GM12874 (cell line): ENCODE measurements at regions not wholly inside any gene's neighbourhood (a gene's known extent, or its start where the extent isn't known, plus 50 kb on each side); places are given as distances from the start of the nearest gene placed in this dataset.

ENCODE experiments used
- TF ChIP-seq, protein P1 (sequence below): IDR thresholded peaks from 2 replicates; pipeline ENCODE4 v1.5.1; 2011; ENCODE audit warnings: low read depth, mild to moderate bottlenecking, control low read depth, low read length, moderate library complexity; ENCODE audit not compliant: insufficient read depth

DNA sequence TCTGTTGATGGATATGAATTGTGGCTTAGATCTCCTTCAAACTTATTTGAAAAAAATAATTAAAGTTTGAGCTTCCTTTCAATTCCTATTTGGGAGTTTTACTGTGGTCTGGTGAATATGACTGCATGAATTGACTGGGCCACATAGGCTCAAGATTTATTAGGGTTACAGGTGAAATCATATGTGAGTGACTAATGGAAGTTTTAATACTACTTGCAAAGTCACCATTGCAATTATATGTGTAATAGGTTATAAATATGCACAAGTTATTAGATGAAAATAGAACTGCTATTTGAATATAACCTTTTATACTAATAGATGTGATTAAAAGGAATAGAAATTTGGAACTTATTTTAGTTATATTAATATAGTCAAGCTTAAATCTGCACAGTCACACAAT is 712.1 kb upstream of the MMS22L start:
- TF ChIP-seq, protein P1, sequence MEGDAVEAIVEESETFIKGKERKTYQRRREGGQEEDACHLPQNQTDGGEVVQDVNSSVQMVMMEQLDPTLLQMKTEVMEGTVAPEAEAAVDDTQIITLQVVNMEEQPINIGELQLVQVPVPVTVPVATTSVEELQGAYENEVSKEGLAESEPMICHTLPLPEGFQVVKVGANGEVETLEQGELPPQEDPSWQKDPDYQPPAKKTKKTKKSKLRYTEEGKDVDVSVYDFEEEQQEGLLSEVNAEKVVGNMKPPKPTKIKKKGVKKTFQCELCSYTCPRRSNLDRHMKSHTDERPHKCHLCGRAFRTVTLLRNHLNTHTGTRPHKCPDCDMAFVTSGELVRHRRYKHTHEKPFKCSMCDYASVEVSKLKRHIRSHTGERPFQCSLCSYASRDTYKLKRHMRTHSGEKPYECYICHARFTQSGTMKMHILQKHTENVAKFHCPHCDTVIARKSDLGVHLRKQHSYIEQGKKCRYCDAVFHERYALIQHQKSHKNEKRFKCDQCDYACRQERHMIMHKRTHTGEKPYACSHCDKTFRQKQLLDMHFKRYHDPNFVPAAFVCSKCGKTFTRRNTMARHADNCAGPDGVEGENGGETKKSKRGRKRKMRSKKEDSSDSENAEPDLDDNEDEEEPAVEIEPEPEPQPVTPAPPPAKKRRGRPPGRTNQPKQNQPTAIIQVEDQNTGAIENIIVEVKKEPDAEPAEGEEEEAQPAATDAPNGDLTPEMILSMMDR: no peak

GRCh38 chr6:98002678-98003077 is 719.7 kb upstream of the MMS22L start:
- TF ChIP-seq, protein P1: no peak

- TF ChIP-seq, protein P1: no peak
These were observed 731.6 kb upstream of the MMS22L start for GRCh38 chr6:98014442-98015201.

DNA sequence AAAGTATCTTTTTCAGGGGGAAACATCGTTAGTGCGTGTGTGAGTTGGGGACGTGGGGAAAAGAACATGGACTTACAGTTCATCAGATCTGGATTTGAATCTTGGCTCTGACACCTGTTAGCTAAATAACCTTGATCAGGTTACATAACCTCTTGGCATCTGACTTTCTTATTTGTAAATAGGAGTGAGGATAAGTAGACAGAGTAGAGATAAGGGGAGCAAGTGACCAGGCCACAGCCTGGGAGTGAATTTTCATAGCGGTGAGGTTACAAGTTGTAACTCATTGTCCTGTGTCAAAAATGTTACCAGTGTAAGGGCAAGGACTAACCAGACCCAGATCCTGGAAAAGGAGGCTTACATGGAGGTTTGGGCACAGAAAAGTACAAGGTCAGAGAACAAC is 733.5 kb upstream of the MMS22L start:
- TF ChIP-seq, protein P1: no peak

DNA sequence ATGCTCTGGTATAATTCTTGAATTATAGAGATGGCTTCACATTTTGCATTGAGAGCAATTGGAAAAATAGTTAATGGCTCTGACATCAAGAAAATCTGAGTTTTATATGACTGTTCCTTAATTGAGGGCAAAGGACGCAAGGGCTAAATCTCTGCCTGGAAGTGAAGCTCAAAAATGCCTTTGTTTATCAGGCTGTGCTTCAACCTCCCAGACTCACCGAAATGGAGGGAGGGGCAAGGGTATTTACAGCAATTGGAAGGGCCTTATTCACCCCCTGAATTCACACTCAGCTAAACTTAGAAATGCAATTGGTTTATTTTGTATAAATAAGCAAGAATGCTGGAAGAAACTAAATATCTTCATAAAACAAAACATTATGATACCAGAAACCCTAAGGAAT is 737.2 kb upstream of the MMS22L start:
- TF ChIP-seq, protein P1: no peak

DNA sequence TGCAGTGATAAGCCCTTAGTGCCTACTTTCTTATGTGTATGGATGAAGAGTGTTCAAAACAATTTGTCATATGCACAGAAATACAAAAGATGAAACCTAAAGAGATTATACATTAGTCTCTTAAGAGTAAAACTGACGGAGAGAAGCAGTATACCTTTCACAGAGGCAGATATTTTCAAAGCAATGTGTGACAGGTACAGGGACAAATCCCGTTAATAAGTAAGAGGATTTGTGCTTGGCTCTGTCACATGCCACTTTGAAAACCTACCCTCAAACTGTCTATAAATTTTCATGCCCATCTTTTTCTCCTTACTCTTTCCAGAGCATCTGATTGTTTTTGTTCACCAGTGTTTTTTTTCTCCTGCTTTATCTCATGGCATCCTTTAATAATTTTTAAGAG is 741.3 kb upstream of the MMS22L start:
- TF ChIP-seq, protein P1: no peak

- TF ChIP-seq, protein P1: no peak
These were observed 744.9 kb upstream of the MMS22L start for GRCh38 chr6:98027898-98028297.

DNA sequence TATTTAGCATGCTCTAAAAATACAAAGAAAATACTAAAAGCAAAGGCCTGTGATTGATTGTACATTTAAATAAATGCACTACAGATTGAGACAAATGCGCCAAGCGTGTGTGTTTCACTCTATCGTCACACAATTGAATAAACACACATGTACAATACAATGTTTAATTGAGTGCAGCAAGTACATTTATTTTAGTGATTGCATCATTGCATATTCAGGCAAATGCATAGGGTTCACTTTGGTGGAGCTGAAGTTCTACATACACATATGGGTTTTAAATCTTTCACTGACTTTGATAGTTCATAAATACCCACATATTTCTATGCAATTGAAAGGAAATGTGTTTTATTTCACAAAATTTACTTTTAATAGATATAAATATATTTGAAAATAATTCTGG is 750.6 kb upstream of the MMS22L start:
- TF ChIP-seq, protein P1: no peak
